SKM-1 (cell line): ENCODE measurements at regions not wholly inside any gene's neighbourhood (a gene's known extent, or its start where the extent isn't known, plus 50 kb on each side); places are given as distances from the start of the nearest gene placed in this dataset.

Experiments
- DNase-seq: peaks from one replicate; lab custom pipeline; 2025; ENCODE audit not compliant: unreplicated experiment; lab: John Stamatoyannopoulos, UW

DNA sequence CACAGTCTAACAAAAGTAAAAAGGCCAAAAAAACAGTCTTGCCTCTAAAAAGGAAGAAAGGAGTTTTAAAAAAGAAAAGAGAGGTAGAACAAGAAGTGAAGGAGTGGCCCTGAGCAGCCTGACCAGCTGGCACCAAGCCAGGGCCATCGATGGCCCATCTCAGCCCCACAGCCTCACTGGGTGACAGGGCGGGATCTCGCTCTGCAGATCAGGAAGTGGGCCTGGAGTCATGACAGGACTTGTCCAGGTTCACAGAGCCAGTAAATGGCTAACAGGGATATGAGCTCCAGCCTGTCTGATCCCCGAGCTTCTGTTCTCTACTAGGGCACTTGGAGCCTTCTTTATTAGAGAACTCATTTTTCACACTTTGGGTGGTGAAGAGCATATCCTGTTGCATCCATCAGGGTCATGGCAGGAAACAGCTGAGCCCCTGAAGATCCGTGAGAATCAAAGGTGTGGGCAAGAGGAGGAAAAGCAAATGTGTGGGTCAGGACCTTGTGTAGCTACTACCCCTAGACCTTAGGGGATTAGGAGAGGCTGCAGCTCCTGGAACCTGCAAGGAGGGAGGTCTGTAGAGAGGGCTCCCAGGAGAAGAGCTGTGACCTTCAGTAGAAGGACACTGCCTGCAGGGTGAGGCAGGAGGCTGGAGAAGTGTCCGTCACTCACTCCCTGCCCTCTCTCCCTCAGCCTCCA is 299.0 kb upstream of the MSX2 start:
- DNase-seq, result no peak

DNA sequence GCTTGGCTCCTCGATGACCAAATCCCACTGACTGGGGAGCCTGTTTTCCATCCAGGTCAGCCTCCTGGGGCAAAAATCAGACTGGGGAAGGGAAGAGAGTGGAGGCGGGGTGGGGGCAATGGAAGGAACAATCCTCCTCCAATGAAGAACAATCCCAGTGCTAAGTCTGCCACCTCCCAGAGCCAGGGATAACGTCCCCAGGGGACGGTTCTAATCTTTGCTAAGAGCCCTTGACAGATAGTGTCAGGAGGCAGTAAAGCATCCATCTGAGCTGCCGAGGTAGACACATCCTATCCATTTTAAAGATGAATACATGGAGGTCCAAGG is 298.5 kb upstream of the MSX2 start:
- DNase-seq, result no peak

GRCh38 chr5:174426388-174426787 is 298.0 kb upstream of the MSX2 start:
- no peak for DNase-seq

DNA sequence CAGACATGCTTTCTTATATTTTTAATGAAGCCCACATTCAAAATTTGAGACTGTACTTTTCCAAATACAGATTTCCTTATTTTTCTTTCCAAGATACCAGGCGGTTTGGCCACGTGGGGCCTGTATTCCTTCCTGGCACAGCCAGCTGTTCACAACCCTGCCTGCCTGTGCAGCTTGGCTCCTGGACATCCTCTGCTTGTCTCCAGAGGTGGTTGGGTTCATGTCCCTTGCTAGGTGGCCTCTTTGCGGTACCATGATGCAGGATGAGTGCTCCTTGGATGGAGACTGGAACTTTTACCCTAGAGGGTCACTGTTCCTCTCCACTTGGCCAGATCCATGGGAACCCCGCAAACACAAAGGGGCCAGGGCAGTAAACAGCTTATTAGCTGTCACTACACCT is 297.5 kb upstream of the MSX2 start:
- DNase-seq, result no peak

- no peak for DNase-seq
Observed at GRCh38 chr5:174427304-174427703, 297.1 kb upstream of the MSX2 start.

GRCh38 chr5:174428895-174429294 is 295.5 kb upstream of the MSX2 start:
- no peak for DNase-seq

DNA sequence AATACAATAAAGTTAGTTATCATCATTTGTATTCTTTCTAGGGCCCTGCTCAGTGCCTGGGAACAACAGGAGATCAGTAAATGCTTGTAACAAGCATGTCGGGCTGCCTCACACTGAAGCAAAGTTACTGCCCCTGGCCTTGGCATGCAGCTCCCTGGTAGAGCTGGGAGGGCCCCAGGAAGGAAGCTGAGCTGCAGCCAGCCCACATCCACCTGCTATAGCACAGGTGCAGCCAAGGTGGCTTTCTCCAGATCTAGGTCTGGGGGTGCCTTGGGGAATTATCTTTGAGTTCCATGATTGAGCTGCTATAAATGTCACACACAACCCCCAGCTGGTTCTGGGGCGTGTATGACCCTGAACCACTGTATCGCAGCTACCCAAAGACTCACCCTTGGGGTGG is 293.4 kb upstream of the MSX2 start:
- no peak for DNase-seq

DNA sequence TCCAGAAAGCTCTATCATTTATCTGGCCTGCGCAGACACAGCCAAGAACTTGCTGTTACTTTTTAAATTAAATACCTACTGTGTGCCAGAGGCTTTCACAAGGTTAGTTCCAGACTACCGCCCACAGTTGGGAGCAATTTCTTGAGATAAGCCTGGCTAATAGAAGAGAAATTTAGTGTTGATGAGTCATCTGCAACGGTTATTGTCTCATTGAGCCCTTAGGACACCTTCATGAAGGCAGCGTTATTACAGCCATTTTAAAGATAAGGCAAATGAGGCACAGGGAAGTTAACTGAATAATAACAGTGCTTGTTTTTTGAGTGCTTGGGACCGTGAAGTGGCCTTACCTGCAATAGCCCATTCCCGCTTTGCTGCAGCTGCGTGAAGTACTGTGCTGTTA is 292.9 kb upstream of the MSX2 start:
- no peak for DNase-seq

- no peak for DNase-seq
Observed at GRCh38 chr5:174433098-174433497, 291.3 kb upstream of the MSX2 start.

- no peak for DNase-seq
Observed at GRCh38 chr5:174436750-174437149, 287.6 kb upstream of the MSX2 start.

GRCh38 chr5:174444479-174445188 is 279.7 kb upstream of the MSX2 start:
- no peak for DNase-seq

DNA sequence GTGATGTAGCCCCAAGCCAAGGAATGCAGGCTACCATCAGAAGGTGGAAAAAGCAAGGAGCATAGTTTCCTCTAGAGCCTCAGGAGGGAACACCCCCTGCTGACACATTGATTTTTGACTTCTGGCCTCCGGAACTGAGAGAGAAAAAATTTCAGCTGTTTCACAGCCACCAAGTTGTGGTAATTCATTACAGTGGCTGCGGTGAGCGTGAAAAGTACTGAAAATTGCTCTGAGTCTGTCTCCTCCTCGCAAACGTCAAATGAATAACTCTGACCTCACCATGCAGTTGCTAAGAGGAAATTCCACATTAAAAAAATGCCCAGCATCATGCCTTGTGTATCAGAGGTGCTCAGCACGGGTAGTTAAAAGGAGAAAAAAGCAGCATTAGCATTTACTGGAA is 277.9 kb upstream of the MSX2 start:
- DNase-seq, result no peak

DNA sequence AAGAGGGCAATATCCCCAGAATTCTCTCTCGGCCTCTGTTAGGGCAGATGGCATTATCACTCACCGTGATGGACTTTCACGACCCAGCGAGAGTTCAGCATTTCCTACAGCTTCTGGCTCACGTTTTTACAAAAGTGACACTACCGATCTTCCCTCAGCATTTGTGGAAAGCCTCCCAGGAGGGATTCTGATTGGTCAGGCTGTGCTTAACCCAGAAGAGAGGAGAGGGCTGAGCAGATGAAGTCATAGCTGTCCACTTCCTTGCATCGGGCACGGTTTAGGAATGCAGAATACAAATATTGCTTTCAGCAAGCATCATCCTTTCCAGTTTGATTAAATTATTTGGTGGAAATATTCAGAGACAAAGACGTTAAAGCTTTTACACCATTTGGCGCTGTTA is 277.4 kb upstream of the MSX2 start:
- DNase-seq, result no peak

DNA sequence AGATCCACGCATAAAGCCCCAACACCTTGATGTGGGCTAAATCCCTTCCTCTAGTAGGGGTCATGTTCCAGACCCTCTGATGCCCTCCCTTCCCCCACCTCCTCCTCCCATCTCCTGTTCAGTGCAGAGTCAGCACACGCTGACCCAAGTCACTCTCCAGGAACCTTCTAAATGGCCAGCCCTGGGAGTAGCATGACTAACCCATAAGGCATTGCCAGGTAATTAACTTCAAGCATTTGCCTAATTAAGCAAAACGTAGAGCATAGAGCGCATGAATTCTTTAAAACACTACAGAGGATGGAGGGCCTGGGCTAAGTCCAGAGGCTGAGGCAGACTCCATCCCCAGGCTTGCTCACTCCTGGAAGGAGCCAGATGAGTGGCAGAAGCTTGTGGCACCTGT is 276.3 kb upstream of the MSX2 start:
- no peak for DNase-seq

DNA sequence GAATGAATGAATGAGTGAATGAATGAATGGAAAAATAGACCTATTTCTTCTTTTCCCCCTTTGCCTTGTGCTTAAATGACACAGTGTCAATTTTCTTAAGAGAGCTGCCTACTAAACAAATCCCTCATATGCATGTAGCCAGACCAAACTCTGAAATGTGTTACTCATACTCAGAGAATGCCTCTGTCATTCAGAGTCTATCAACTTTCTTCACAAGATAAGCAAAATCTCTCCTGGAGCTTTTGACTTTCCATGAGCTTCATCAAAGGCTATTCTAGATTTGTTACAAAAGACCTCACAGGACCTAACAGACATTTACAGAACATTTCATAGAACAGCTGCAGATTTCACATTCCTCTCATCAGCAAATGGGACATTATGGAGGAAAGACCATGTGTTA is 275.7 kb upstream of the MSX2 start:
- DNase-seq, result no peak

DNA sequence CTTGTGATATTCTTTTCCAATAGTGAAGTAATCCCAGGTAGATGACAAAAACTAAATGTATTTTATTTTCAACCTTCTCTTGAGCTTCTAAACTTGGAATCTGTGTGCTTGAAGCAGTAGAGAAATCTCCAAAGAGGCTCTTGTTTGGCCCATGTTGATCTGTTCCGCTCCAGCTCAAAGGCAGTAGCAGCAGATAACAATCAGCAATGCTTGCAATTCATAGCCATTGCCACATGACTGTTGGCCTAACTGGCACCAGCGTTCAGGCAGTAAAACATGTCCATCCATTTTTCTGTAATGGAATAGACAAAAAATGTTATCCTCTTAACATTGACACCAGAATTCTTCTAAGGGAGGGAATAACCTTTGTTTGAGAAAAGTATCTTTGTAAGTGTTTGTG is 270.7 kb upstream of the MSX2 start:
- no peak for DNase-seq

GRCh38 chr5:174454464-174454863 is 269.9 kb upstream of the MSX2 start:
- no peak for DNase-seq

DNA sequence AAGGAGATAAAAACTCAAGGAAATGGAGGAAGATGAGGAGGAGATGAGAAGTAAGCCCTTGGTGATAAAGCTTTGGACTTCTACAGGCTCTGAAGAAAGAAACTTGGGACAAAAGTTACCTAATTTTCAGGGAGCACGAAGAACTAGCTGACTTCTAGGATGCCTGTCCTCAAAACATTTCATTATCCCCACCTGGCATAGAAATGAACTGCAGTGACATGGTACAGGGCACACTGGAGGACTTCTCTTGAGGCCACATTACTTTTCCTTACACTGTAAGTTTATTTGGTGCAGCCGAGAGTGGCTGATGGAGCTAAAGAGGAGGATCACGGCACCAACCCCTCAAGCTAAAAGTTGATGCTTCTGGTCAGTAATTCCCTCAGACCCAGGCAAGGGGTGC is 269.5 kb upstream of the MSX2 start:
- DNase-seq, result no peak

GRCh38 chr5:174455301-174455700 is 269.1 kb upstream of the MSX2 start:
- no peak for DNase-seq

DNA sequence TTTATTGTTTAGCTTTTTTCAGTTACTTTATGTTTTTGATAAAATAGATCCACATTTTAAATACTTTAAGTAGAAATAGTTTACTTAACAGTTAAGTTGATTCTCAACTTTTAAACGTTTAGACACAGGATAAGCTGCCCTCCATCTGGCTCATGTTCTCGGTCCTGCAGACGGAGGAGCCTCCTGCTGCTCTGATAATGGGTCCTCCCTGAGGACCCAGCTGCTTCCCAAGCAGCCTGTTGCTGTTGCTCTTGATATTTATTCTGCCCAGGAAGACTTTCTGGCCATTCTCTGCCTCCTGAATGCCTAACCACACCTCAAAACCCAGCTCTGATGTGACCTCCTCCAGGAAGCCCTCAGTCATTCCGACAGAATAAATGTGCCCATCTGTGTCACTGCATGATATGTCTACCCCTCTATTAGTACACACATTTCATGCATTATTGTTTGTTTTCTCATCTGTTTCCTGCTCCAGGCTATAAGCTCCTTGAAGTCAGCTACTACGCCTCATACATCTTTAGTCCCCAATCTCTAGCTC is 267.2 kb upstream of the MSX2 start:
- no peak for DNase-seq

DNA sequence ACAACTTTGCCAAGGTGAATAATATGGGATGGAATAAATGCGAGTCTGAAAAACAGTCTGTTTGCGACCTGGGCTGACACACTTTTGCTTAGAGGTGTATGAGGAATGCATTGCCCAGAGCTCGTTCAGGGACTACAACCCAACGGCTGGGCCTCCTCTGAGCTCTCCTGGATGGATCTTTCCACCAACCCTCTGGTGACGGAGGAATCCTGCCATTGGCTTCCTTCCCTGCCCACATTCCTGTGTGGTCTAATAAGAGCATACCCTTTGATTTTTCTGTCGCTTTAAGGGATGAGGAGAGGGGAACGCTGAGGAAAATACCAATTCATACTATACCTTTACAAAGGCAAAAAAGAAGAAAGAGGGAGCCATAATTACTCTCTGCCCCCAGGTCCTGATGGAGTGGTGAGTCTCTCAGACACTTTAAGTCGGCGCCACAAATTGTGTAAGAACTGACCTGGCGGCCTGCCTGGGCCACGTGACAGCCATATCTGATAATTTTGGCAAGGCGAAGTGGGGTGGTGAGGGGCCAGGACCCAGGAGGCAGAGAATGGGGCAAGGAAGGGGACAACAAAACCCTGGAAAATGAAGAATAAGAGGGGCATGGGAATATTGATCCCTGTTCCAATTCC is 265.2 kb upstream of the MSX2 start:
- no peak for DNase-seq

GRCh38 chr5:174459832-174460448 is 264.4 kb upstream of the MSX2 start:
- no peak for DNase-seq
